ENCODE measurements at regions not wholly inside any gene's neighbourhood (a gene's known extent, or its start where the extent isn't known, plus 50 kb on each side); places are given as distances from the start of the nearest gene placed in this dataset.

GRCh38 chr1:60444680-60445079 is 371.1 kb upstream of the C1orf87 start:
- H3K36me3 ChIP-seq (ENCODE audit: low read depth) = no peaks in the 10 kb centered on the region
- no peak overlapping the region for H3K27ac ChIP-seq
- CTCF ChIA-PET = no interaction called here
- DNase-seq = no peak
- no peaks in the 10 kb centered on the region for H3K27me3 ChIP-seq (ENCODE audit: insufficient read depth, low read depth)
- H3K4me3 ChIP-seq = no peak overlapping the region
- H4K20me1 ChIP-seq (ENCODE audit: insufficient read depth) = no peaks in the 10 kb centered on the region
- TF ChIP-seq EZH2 (IDR thresholded peaks at IDR 0.05; ENCODE audit: low read depth) = no peak
- TF ChIP-seq CTCF (conservative IDR thresholded peaks at IDR 0.05) = no peak
- H3K9me3 ChIP-seq (ENCODE audit: insufficient read depth, low read depth) = no peaks in the 10 kb centered on the region
- H3F3A ChIP-seq (ENCODE audit: insufficient read depth, low read depth) = no peaks in the 10 kb centered on the region
- H3K4me2 ChIP-seq = no peak overlapping the region
- intact Hi-C loops (cut with micrococcal nuclease; ENCODE audit: unreplicated experiment) = no loop called here
- no peaks in the 10 kb centered on the region for H3K79me2 ChIP-seq (ENCODE audit: low read depth)
- POLR2A ChIA-PET (ENCODE audit: unreplicated experiment) = no interaction called here
- H2AFZ ChIP-seq = no peak overlapping the region
- no peaks in the 10 kb centered on the region for H3K4me1 ChIP-seq (replicated peaks; ENCODE audit: insufficient read depth)
- H3K9me2 ChIP-seq (ENCODE audit: insufficient read depth) = no peaks in the 10 kb centered on the region
- no TSS peak for BruUV-seq (replicated peaks)

- H3K9me3 ChIP-seq (ENCODE audit: insufficient read depth, low read depth) = no peaks in the 10 kb centered on the region
- intact Hi-C loops (cut with micrococcal nuclease; ENCODE audit: unreplicated experiment) = no loop called here
- H3K27me3 ChIP-seq (ENCODE audit: insufficient read depth, low read depth) = no peaks in the 10 kb centered on the region
- H3K4me2 ChIP-seq = no peak overlapping the region
- H3K36me3 ChIP-seq (ENCODE audit: low read depth) = no peaks in the 10 kb centered on the region
- no peaks in the 10 kb centered on the region for H4K20me1 ChIP-seq (ENCODE audit: insufficient read depth)
- H3K4me1 ChIP-seq (replicated peaks; ENCODE audit: insufficient read depth) = no peaks in the 10 kb centered on the region
- H2AFZ ChIP-seq = no peak overlapping the region
- ChIA-PET POLR2A (ENCODE audit: unreplicated experiment) (no interaction called here), CTCF (no interaction called here)
- BruUV-seq (replicated peaks) = no TSS peak
- no peak overlapping the region for H3K4me3 ChIP-seq
- H3F3A ChIP-seq (ENCODE audit: insufficient read depth, low read depth) = no peaks in the 10 kb centered on the region
- TF ChIP-seq EZH2 (IDR thresholded peaks at IDR 0.05; ENCODE audit: low read depth) (no peak), CTCF (conservative IDR thresholded peaks at IDR 0.05) (no peak)
- DNase-seq = no peak
- no peak overlapping the region for H3K27ac ChIP-seq
- H3K9me2 ChIP-seq (ENCODE audit: insufficient read depth) = no peaks in the 10 kb centered on the region
- no peaks in the 10 kb centered on the region for H3K79me2 ChIP-seq (ENCODE audit: low read depth)
Observed at GRCh38 chr1:60436186-60436585, 362.6 kb upstream of the C1orf87 start.

GRCh38 chr1:60431593-60431992 is 358.0 kb upstream of the C1orf87 start:
- Histone ChIP-seq H3K27me3 (ENCODE audit: insufficient read depth, low read depth) (no peaks in the 10 kb centered on the region), H3F3A (ENCODE audit: insufficient read depth, low read depth) (no peaks in the 10 kb centered on the region), H2AFZ (no peak overlapping the region), H3K4me1 (replicated peaks; ENCODE audit: insufficient read depth) (no peaks in the 10 kb centered on the region), H3K36me3 (ENCODE audit: low read depth) (no peaks in the 10 kb centered on the region), H3K9me3 (ENCODE audit: insufficient read depth, low read depth) (no peaks in the 10 kb centered on the region), H3K4me3 (no peak overlapping the region), H4K20me1 (ENCODE audit: insufficient read depth) (no peaks in the 10 kb centered on the region), H3K79me2 (ENCODE audit: low read depth) (no peaks in the 10 kb centered on the region), H3K27ac (no peak overlapping the region), H3K4me2 (no peak overlapping the region), H3K9me2 (ENCODE audit: insufficient read depth) (no peaks in the 10 kb centered on the region; the same call in 1 of the 2 replicates)
- no TSS peak for BruUV-seq (replicated peaks)
- TF ChIP-seq EZH2 (IDR thresholded peaks at IDR 0.05; ENCODE audit: low read depth) (no peak), CTCF (conservative IDR thresholded peaks at IDR 0.05) (no peak)
- intact Hi-C loops (cut with micrococcal nuclease; ENCODE audit: unreplicated experiment) = no loop called here
- ChIA-PET POLR2A (ENCODE audit: unreplicated experiment) (no interaction called here), CTCF (no interaction called here)
- DNase-seq = no peak
